Pancreas (tissue), 10 donors: ENCODE measurements at regions not wholly inside any gene's neighbourhood (a gene's known extent, or its start where the extent isn't known, plus 50 kb on each side); places are given as distances from the start of the nearest gene placed in this dataset.

Experiments used
- ATAC-seq, 4 donors: fragments of 200-7000 bp; cut with Tn5 transposase; one replicate each; pipeline versions ENCODE4 v1.8.0 to v1.9.1; 2020; ENCODE audit warnings: mild to moderate bottlenecking in 4 of 4, moderate library complexity in 4 of 4
- DNase-seq, 6 donors: peaks; one replicate each; pipeline ENCODE4 v3.0.0-alpha.2; 2020
- FAIRE-seq: peaks from 2 replicates; lab custom pipeline; 2012; peaks lifted over from hg19 to GRCh38; lab: Jason Lieb, UNC
- H3K27ac ChIP-seq, 4 donors: fragments of 200-600 bp; sonication (generic); 1 replicate in 3 of 4; 2 replicates in 1 of 4; pipeline versions ENCODE4 v1.5.0 to v1.8.0; 2020
- H3K27me3 ChIP-seq, 4 donors: fragments of 200-600 bp; one replicate each; pipeline ENCODE4 v1.8.0; 2021
- H3K36me3 ChIP-seq, 3 donors: fragments of 200-600 bp; sonication (generic) in 1 of 3; one replicate each; pipeline versions ENCODE4 v1.5.0 to v1.8.0; 2020 to 2021
- H3K4me1 ChIP-seq, 3 donors: fragments of 200-600 bp; one replicate each; pipeline ENCODE4 v1.8.0; 2021
- H3K4me3 ChIP-seq, 4 donors: fragments of 200-600 bp; sonication (generic) in 2 of 4; one replicate each; pipeline versions ENCODE4 v1.5.0 to v1.8.0; 2020 to 2021
- H3K9me3 ChIP-seq, 4 donors: fragments of 200-600 bp; one replicate each; pipeline ENCODE4 v1.8.0; 2021
- WGBS, 2 donors: extraction: QIAGEN DNeasy Blood & Tissue Kit; methylation state at CpG; one replicate each; pipeline ENCODE4 v1.1.7; 2013; 5-methylcytosine and 5-hydroxymethylcytosine counted together
- intact Hi-C, 3 donors: fragments of 100-400 bp; cut with DNase I; formaldehyde crosslinking; loops; one replicate each; pipeline versions ENCODE4 v1.11.1 to v1.14.2; 2022
- TF ChIP-seq, protein P1 (sequence below), 4 donors: fragments of 200-600 bp; sonication (generic) in 3 of 4; IDR thresholded peaks; one replicate each; pipeline versions ENCODE4 v1.5.0 to v1.8.0; 2021; ENCODE audit warnings: antibody characterized with exemption in 4 of 4
- donor health status: healthy with polysubstance abuse.
- donor health status: DM: no; HTN: no; CAD: no; lungs with moderate emphysema.
- donor health status: DM: no; HTN: no; CAD: no.
- donor health status: control.
- donor health status: control.
- donor health status: Bipolar disorder and iron deficiency.
- donor health status: DM: yes; HTN: yes; CAD: no.
- donor health status: DM: no; HTN: no; CAD: no.
- donor health status: DM: no; HTN: no; CAD: no.
- donor health status: DM: yes; HTN: yes; CAD: no.

DNA sequence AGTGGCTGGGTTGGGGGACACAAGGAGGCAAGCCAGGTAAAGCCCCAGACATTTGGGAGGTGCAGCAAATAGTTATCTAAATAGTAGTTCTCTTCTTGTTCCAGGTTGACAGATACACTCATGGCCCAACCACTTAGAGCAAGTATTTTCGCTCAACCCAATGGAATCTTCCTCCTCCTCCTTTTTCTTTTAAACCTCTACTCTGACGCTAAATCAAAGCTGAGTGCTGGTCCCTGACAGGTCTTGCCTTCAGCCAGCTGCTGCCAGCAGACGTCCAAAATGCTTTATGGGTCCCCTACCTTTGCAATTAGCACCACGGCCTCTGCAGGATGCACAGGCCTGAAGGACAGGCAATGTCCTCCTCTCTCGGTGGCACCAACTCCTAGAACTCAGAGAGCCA is 558.5 kb downstream of the MIAT start:
- WGBS, 2 donors, result 76 to 82% methylated on average over 5 of the region's 5 CpGs
- Histone ChIP-seq H3K27ac (no peak overlapping the region), H3K4me3 (no peak overlapping the region), H3K27me3 (no peaks in the 10 kb centered on the region), H3K9me3 (no peaks in the 10 kb centered on the region), H3K36me3 (no peaks in the 10 kb centered on the region), H3K4me1 (peaks cover 0 to 9% (median 5%) of the 10 kb centered on the region in 3 donors)
- DNase-seq (no peak), ATAC-seq (no peak), FAIRE-seq (no peak)
- intact Hi-C loops, result no loop called here
- TF ChIP-seq, protein P1, sequence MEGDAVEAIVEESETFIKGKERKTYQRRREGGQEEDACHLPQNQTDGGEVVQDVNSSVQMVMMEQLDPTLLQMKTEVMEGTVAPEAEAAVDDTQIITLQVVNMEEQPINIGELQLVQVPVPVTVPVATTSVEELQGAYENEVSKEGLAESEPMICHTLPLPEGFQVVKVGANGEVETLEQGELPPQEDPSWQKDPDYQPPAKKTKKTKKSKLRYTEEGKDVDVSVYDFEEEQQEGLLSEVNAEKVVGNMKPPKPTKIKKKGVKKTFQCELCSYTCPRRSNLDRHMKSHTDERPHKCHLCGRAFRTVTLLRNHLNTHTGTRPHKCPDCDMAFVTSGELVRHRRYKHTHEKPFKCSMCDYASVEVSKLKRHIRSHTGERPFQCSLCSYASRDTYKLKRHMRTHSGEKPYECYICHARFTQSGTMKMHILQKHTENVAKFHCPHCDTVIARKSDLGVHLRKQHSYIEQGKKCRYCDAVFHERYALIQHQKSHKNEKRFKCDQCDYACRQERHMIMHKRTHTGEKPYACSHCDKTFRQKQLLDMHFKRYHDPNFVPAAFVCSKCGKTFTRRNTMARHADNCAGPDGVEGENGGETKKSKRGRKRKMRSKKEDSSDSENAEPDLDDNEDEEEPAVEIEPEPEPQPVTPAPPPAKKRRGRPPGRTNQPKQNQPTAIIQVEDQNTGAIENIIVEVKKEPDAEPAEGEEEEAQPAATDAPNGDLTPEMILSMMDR (IDR thresholded peaks at IDR 0.05), result no peak

DNA sequence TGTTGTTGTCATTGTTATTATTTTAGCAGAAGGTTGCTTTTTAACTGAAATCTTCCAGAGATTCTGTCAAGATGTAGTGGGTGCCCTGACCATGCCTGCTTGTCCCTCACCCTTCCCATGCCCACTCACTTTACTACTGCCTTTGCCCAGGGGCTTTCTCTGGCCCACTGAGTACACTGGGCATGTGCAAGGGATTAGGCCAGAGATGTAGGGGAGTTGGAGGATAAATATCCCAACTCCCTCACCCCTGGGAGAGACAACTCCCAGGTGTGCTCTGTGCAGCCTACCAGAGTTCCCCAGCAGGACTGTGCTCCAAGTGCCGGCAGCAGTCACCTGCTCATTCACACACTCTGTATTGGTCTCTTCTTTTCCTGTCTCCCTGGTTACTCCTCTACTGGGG is 559.1 kb downstream of the MIAT start:
- Histone ChIP-seq H3K4me3 (no peak overlapping the region), H3K27me3 (no peaks in the 10 kb centered on the region), H3K27ac (no peak overlapping the region), H3K36me3 (no peaks in the 10 kb centered on the region), H3K4me1 (peaks cover 0 to 9% (median 5%) of the 10 kb centered on the region in 3 donors), H3K9me3 (no peaks in the 10 kb centered on the region)
- WGBS, 2 donors, result 83 to 100% methylated on average over 1 of the region's 1 CpG
- DNase-seq (no peak), FAIRE-seq (no peak), ATAC-seq (no peak)
- intact Hi-C loops, result no loop called here
- TF ChIP-seq, protein P1 (IDR thresholded peaks at IDR 0.05), result no peak

DNA sequence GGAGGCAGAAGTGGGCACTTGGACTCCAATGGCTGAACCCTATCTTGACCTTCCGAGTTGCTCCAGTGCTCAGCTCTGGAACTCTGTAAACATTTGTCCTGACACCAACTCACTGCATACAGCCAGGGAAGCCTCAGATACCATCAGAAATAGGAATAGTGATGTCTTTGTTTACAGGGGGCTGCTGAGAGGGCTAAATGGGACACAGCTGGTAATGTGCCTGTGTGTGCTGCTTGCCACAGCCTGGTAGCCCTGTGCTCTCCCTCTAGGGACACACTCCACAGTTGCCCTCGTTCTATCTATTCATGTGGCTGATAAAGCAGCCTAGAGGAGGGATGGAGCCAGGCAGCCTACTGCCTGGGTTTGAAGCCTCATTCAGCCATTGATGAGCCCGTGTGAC is 559.8 kb downstream of the MIAT start:
- H3K27me3 ChIP-seq, result no peaks in the 10 kb centered on the region
- H3K4me3 ChIP-seq, result no peak overlapping the region
- ATAC-seq (no peak), FAIRE-seq (no peak), DNase-seq (no peak)
- H3K4me1 ChIP-seq, result peaks cover 0 to 7% (median 5%) of the 10 kb centered on the region in 3 donors
- no peaks in the 10 kb centered on the region for H3K9me3 ChIP-seq
- WGBS, 2 donors, result 53 to 64% methylated on average over 3 of the region's 3 CpGs
- H3K27ac ChIP-seq, result no peak overlapping the region
- no peaks in the 10 kb centered on the region for H3K36me3 ChIP-seq
- intact Hi-C loops, result no loop called here
- TF ChIP-seq, protein P1 (IDR thresholded peaks at IDR 0.05), result no peak

DNA sequence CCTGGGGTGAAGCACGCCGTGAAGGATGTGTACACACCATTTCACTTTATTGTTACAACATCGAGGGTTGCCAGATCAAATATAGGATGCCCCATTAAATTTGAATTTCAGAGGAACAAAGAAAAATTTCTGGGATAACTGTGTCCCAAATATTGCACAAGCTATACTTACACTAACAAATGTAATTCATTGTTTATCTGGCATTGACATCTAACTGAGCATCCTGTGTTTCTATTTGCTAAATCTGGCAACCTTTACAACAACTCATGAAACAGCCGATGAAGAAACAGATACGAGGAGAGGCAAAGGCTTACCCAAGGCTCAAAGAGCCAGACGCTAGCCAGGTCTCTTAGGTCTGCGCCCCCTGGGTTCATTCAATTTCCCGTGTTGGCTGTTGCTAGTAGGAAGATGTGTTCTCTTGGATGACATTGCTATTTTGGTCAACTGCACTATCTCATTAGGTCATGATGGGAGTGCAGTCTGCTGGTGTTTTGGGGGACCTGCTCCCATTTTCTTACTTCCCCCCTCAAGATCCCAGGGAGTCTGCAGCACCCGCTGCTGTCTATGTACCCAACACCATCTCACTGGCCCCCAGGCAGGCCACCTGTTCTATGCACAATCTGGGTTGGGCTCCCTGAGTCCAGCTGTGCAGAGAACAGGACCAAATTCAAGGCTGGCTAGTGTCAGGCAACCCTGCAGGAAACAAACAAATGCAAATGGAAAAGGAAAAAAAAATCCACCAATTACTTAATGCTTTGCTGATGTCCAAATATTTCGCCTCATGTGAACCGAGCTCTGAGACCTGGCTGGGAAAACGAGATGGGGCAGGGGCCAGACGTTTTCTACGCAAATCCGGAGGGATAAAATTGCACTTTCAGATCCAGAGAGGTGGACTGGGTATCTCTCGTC is 560.9 kb downstream of the MIAT start:
- intact Hi-C loops, result no loop called here
- WGBS, 2 donors, result 78 to 83% methylated on average over 16 of the region's 16 CpGs
- TF ChIP-seq, protein P1 (IDR thresholded peaks at IDR 0.05), result no peak
- FAIRE-seq (no peak), DNase-seq (no peak), ATAC-seq (peak in 1 of 4 donors; percentile 21)
- no peaks in the 10 kb centered on the region for H3K36me3 ChIP-seq
- no peak overlapping the region for H3K27ac ChIP-seq
- H3K4me3 ChIP-seq, result no peak overlapping the region
- no peaks in the 10 kb centered on the region for H3K27me3 ChIP-seq
- H3K9me3 ChIP-seq, result no peaks in the 10 kb centered on the region
- H3K4me1 ChIP-seq, result peaks cover 0 to under 1% (median 0%) of the 10 kb centered on the region in 3 donors

DNA sequence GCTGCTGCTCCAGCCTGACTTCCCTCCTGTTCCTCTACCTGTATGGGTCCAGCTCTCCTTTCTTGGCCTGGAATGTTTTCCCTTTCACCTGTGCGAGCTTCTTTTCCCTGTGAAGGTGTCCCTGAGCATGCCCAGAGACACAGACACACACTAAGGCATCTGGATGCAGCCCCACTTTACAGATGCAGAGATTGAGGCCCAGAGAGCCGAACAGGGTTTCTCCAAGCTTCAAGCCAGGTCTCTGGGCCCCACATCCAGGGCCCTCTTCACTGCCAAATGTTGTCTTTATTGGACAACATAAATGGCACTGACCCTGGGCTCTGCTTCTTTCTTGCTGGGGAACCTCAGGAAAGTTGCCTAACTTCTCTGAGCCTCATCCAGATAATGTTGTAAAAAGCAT is 561.6 kb downstream of the MIAT start:
- no peak overlapping the region for H3K27ac ChIP-seq

More for the DNA sequence above, 561.6 kb downstream of the MIAT start:
- ATAC-seq, result no peak
- TF ChIP-seq, protein P1 (IDR thresholded peaks at IDR 0.05), result no peak
- H3K9me3 ChIP-seq, result no peaks in the 10 kb centered on the region
- no peaks in the 10 kb centered on the region for H3K4me1 ChIP-seq
- 76 to 89% methylated on average over 2 of the region's 2 CpGs for WGBS, 2 donors
- no peaks in the 10 kb centered on the region for H3K27me3 ChIP-seq
- no peaks in the 10 kb centered on the region for H3K36me3 ChIP-seq
- intact Hi-C loops, result no loop called here
- no peak overlapping the region for H3K4me3 ChIP-seq
- no peak for DNase-seq
- FAIRE-seq, result no peak
